SW 1271 (cell line): ENCODE measurements at regions not wholly inside any gene's neighbourhood (a gene's known extent, or its start where the extent isn't known, plus 50 kb on each side); places are given as distances from the start of the nearest gene placed in this dataset.
A peak's percentile ranks its signal among the peaks of the same experiment; 100 is the strongest.
"Not testable (repeated sequence)": the region's sequence is repeated elsewhere in the genome, so short reads cannot be mapped to it uniquely, and the experiment has no call there.

Experiments
- DNase-seq, 2 experiments: peaks; one replicate each; lab custom pipeline; 2025; lab: John Stamatoyannopoulos, UW

DNA sequence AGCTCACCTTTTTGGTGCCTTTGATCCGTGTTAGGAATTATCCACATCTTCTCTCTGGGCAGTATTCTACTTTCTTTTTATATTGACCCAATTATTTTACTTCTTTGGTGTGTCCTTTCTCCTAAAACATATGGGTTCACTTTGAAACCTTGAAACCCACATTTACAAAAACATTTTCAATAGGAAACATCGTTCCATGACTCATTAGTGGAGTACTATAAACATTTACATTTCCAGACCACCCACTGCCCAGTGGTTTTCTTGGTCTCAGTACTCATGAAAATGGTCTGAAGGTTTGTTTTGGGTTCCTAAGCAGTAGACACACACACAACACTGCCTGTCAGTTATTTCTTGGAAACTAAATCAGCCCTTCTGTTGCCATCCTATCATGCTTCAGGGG is 111.7 kb upstream of the LPCAT1 start:
- DNase-seq: not testable (repeated sequence)

DNA sequence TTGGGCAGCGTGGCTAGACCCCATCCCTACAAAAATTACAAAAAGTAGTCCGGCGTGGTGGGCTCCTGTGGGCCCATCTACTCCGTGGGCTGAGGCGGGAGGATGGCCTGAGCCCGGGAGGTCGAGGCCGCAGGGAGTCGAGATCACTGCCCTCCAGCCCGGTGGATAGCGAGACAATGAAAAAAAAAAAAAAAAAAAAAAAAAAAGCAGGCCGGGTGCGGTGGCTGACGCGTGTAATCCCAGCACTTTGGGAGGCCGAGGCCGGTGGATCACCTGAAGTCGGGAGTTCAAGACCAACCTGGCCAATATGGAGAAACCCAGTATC is 110.5 kb upstream of the LPCAT1 start:
- no peak for DNase-seq

DNA sequence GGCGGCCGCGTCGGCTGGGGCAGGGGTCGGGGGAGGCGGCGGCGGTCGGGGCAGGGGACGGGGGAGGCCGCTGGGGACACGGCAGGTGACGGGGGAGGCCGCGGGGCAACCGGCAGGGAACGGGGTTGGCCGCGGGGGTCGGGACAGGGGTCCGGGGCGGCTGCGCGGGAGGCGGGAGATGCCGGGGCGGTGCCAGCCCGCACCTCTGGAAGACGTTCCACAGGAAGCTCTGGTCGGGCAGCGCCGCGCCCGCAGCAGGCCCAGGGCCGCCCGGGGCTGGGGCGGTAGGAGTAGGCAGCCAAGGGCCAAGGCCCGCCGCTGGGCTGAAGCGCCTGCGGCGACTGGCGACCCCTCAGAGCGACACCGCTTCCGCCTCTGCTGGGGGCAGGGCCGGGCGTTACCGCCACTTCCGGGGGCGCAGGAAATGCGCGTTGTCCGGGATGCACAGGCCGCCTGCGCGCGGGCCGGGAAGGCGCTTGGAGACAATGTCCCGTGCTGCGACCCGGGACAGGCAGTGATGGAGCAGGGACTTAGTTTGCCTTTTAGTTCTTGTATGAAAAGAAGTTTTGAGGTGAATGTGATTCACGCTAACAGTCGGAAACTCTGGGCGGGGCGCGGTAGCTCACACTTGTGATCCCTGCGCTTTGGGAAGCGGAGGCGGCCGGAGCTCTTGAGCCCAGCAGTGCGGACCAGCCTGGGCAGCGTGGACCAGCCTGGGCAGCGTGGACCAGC is 110.0 kb upstream of the LPCAT1 start:
- peak; percentile 28 to 54 for DNase-seq

DNA sequence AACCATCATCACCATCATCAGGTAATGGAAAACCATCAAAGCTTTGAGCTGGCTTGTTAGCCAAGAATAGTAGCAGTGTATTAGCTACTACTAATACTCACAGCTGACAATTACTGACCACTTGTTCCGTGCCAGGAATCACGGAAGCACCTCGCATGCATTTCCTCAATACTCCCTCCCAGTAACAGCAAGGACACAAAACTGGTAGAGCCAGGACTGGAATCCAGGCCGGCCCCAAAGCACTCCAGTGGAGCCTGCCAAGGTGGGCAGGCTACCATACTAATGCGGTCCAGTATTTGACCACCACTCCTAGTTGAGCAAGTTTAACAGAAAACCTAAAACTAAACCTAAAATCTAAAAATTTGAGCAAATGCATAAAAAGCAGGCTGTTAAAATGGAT is 107.2 kb upstream of the LPCAT1 start:
- not testable (repeated sequence) for DNase-seq

DNA sequence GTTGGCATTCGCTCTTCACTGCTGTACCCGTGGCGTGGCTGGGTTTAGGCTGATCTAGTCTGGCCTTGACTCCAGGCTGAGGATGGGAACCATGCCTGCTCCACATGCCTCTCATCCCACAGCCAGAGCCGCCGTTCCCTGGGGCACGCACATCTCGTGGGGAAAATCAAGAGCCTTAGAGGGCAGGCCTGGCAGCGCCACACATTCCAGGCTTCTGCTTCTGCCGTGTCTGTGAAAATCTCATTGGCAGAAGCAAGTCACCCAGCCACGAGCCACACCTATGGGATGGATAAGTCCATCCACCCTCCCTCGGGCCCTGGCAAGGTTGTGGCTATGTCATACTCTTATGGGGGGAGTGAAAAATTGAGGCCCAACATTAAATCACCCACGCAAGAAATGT is 102.6 kb upstream of the LPCAT1 start:
- DNase-seq: not testable (repeated sequence)

DNA sequence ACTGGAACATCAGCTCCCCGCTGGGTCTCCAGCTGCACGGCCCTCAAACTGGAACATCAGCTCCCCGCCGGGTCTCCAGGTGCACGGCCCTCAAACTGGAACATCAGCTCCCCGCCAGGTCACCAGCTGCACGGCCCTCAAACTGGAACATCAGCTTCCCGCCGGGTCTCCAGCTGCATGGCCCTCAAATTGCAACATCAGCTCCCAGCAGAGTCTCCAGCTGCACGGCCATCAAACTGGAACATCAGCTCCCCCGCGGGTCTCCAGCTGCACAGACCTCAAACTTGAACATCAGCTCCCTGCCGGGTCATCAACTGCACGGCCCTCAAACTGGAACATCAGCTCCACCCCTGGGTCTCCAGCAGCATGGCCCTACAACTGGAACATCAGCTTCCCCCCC is 95.8 kb upstream of the LPCAT1 start:
- not testable (repeated sequence) for DNase-seq

DNA sequence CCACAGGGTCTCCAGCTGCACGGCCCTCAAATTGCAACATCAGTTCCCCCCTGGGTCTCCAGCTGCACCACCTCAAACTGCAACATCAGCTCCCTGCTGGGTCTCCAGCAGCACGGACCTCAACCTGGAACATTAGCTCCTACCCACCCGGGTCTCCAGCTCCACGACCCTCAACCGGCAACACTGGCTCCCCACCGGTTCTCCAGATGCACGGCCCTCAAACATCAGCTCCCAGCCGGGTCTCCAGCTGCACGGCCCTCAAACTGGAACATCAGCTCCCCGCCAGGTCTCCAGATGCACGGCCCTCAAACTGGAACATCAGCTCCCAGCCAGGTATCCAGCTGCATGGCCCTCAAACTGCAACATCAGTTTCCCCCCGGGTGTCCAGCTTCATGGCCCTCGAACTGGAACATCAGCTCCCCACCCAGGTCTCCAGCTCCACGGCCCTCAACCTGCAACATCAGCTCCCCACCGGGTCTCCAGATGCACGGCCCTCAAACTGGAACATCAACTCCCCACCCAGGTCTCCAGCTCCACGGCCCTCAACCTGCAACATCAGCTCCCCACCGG is 94.6 kb upstream of the LPCAT1 start:
- not testable (repeated sequence) for DNase-seq

DNA sequence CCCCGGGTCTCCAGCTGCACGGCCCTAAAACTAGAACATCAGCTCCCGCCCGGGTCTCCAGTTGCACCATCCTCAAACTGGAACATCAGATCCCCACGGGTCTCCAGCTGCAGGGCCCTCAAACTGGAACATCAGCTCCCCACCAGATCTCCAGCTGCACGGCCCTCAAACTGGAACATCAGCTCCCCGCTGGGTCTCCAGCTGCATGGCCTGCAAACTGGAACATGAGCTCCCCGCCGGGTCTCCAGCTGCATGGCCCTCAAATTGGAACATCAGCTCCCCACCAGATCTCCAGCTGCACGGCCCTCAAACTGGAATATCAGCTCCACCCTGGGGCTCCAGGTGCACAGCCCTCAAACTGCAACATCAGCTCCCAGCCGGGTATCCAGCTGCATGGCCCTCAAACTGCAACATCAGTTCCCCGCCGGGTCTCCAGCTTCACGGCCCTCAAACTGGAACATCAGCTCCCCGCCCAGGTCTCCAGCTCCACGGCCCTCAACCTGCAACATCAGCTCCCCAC is 93.5 kb upstream of the LPCAT1 start:
- DNase-seq: not testable (repeated sequence)

DNA sequence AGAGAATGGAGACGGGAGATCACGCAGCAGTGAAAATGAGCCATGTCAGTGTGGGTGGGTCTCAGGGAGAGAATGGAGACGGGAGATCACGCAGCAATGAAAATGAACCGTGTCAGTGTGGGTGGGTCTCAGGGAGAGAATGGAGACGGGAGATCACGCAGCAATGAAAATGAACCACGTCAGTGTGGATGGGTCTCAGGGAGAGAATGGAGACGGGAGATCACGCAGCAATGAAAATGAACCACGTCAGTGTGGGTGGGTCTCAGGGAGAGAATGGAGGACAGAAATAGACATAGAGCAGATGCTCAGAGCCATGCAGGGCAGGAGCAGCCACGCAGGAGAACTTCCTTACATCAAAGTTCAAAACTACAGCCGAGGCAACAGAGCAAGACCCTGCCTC is 89.8 kb upstream of the LPCAT1 start:
- DNase-seq: not testable (repeated sequence)

DNA sequence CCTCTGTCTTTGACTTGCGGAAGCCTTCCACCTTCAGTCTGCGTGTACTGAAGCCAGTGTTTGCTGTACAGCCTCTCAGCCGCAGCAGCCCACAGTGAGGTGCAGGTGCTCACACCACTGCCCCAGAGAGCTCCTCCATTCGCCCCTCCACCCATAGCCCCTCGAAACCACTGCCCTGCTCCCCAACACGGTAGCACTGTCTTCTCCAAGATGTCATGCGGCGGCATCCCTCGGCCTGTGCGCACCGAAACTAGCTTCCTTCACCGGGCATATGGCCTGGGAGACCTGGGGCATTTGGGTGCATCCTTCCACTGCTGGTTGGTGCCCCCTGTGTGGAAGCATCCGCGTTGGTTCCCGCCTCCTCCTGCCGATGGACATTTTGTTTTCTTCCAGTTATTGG is 86.8 kb upstream of the LPCAT1 start:
- DNase-seq: not testable (repeated sequence)

DNA sequence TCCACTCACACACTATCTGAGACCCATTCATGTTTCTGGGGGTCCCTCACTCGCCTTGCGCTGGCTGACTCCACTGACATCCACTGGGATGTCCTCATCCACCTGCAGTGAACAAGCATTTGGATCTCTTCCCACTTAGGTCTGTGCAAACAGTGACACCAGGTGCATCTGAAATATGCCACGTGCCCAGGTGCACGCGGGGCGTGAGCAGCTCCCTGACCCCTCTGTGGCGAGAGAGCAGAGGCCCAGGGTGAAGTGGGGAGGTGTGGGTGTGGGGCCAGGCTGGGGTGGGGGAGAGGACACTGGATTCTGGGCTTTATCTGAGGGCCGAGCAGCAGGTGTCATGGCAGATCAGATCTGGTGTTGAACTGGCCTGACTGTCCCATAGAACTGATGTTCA is 85.4 kb upstream of the LPCAT1 start:
- not testable (repeated sequence) for DNase-seq

DNA sequence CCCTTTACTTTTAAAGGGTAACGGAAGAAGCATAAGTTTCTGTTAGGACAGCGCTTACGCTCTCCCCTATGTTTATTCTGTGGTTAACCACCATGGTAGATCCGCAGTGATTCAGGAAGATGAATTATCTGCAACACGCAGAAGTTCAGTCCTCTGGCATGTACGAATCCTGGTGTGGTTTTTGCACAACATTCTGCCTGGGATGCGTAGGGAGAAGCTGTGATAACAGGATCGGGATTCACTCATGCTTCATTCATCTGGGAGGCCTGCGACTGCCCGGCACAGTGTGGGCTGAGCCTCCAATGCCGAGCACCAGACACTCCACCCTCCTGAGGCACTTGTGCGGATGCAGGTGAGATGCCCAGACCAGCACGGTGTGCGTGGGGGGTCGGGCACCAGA is 84.6 kb upstream of the LPCAT1 start:
- not testable (repeated sequence) for DNase-seq

DNA sequence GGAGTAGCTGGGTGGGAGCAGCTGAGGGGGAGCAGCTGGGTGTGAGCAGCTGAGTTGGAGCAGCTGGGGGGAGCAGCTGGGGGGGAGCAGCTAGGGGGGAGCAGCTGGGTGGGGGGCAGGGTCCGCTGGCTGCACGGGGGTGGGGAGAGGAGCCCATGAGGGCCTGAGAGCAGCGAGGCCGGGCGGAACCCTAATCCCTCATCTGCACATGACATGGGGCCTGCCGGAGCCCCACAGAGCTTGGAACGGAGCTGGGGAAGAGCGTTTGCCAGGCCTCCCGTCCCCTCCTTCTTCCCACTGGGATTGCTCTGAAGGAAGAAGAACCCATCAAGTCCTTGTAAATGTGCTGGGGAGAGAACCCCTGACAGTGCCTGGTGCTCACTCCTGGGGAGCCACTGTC is 83.2 kb upstream of the LPCAT1 start:
- not testable (repeated sequence) for DNase-seq

DNA sequence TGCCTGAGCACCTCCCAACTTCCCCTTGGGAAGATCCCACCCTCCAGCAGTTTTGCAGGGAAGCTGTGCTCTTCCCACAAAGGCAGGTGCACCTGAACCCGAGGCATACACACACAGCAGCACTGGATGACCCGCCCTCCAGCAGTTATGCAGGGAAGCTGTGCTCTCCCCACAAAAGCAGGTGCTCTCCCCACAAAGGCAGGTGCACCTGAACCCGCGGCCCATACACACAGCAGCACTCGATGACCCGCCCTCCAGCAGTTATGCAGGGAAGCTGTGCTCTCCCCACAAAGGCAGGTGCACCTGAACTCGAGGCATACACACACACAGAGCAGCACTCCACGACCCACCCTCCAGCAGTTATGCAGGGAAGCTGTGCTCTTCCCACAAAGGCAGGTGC is 80.2 kb upstream of the LPCAT1 start:
- not testable (repeated sequence) for DNase-seq

DNA sequence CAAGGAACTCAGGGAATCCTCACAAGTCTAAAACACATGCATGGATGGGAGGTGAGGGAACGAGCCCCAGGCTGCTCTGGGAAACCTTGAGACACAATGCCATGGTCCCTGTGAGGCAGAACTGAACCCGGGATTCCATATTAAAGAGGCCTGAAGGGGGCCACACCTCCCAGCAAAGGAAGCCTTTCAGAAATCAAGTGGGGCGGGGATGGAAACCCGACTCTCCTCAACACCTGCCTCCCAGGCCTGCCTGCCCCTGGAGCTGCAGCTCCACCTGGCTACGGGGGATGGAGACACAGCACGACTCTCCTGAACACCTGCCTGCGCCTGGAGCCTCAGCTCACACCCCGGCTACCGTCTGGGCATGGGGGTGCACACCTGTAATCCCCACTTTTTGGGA is 77.8 kb upstream of the LPCAT1 start:
- peak in 1 of 2 experiments; percentile 15 for DNase-seq

DNA sequence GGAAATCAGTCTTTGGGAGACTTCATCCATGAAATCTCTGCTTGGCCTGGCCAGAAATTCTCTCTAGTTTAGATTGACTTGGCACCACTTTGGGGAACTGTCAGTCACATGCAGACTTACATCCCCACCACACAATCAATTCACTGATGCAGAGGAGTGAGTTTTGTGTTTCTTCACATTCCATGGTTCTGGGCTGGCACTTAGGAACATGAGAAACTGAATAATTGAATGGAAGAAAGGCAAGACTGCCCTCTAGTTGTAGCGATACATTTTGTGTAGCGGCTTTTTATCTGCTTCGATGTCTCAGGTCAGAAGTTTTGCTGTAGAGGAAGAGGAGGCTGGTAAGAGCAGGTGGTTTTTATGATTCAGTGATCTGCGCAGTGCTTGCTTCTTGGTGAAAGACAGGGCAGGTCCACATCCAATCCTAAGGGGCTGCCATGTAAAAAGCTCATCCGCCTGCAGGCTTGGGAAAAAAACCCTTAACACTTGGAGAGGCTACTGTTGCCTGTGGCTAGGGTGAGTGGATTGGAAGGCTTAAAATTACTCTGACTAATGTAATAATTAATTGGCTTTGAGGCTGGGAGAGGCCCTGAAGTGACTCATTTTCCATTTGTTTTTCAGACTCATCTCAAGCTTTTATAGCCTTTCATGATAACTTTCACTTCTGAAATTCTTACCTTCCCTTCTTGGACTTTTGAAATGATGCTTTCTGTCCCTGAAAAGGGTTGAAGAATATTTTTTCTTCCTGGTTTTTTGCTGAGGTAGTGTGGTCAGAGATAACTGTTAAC is 75.4 kb upstream of the LPCAT1 start:
- not testable (repeated sequence) for DNase-seq

DNA sequence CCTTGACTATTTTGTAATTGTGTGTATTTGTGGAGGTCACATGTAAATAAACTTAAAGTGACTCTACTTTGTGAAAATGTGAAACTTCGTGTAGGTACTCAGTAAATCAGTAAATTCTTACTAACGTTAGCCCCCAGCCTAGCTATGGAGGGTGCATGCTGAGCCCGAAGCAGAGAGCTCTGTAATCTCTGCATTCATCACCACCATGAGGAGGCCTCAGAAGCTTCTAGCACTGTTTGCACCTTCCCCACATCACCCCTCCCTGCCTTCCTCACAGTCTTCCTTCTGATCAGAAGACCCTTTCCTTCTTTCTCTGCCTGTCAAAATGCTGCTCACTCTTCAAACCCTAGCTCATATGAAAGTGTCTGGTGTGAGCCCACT is 73.3 kb upstream of the LPCAT1 start:
- DNase-seq: not testable (repeated sequence)

DNA sequence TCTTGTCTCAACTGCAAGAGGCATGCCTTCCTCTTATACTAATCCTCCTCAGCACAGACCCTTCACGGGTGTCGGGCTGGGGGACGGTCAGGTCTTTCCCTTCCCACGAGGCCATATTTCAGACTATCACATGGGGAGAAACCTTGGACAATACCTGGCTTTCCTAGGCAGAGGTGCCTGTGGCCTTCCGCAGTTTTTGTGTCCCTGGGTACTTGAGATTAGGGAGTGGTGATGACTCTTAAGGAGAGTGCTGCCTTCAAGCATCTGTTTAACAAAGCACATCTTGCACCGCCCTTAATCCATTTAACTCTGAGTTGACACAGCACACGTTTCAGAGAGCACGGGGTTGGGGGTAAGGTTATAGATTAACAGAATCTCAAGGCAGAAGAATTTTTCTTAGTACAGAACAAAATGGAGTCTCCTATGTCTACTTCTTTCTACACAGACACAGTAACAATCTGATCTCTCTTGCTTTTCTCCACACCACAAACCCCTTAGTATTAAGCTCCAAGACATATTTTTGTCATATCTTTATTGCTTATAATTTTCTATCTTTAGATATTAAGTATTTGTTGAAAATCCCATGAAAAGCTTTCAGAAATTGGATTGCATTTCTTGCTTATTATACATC is 72.8 kb upstream of the LPCAT1 start:
- not testable (repeated sequence) for DNase-seq

DNA sequence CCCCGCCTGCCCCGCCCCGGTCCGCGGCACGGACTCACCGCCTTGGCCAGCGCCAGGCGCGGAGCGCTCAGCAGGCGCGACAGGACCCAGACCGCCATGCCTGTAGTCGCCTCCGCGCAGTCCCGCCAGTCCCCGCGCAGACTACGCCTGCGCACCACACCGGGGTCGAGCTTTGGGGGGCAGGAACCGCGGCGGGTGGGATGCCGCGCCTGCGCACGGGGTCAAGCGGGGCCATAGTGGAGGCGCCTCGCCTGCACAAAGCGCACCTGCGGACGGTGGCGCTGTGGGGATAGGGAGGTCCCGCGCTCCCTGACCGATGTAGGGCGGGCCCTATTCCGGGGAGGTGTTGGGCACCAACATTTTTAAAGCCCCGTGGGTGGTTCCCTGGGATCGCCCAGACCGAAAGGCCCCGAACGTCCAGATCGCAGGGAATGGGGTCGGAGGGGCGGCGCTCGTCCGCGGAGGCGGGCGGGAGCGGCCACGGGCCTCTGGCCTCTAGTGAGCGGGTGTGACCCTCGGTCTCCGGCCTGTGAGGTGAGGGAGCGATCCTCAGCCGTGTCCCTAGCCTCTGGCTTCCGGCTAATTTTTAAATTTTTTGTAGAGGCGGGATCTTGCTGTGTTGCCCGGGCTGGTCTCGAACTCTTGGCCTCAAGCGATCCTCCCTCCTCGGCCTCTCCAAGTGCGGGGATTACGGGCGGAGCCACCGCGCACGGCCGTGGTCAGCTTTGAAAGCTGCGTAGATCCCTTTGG is 70.8 kb upstream of the LPCAT1 start:
- DNase-seq: peak; percentile 56 to 72

DNA sequence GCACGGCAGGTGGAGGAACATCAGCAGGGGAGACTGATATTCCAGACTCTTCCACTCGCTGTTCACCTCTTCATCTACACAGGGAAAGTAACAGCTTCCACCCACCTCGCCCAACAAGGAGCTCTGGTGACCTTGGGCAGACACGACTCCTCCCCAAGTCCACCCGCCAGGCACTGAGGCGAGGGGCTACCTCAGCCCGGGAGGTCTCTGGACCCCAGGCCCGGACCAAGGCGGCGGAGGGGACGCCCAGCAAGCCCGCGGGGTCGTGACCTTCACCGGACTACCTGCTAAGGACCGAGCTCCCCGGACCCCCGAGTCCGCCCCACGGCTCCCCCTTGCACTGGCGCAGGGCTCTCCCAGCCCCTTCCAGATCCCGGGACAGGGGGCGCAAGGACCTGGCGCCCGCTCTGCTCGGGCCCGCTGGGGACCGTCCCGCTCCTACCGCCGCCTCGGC is 70.2 kb upstream of the LPCAT1 start:
- no peak for DNase-seq

DNA sequence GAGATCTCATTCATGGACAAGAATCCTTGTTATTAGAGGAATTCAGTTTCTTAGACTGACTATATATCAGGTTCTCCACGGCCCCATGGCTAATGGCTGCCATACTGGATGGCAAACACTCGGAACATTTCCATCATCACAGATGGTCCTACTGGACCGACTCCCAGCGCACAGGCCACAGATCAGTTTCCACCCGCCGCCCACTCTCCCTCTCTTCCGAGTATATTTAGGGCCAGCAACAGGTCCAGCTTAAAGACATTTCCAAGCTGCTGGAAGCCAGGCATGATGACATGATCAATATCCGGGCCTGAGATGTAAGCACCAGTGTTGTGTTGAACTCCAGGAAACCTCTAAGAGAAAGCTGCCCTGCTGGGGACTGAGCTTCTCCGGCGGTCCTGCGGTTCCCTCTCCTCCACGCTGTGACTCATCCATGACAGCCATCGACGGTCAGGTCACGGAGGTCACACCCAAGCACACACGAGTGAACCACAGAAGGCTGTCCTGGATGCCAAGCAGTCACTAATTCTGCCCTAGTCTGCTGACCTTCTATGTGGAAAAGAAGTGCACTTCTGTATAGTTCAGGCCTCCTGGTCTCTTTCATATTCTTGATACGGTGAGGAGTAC is 64.4 kb upstream of the LPCAT1 start:
- DNase-seq: not testable (repeated sequence)
